Peyer's patch (tissue), 4 donors: ENCODE measurements at regions not wholly inside any gene's neighbourhood (a gene's known extent, or its start where the extent isn't known, plus 50 kb on each side); places are given as distances from the start of the nearest gene placed in this dataset.

Experiments used
- CTCF ChIP-seq, 6 experiments: fragments of 450-650 bp in 4 of 6; fragments of 200-600 bp in 2 of 6; sonication (generic) in 1 of 6; IDR thresholded peaks; one replicate each; pipeline ENCODE4 v1.5.1; 2017 to 2019; ENCODE audit warnings: antibody characterized with exemption in 6 of 6, mild to moderate bottlenecking in 3 of 6, moderate library complexity in 1 of 6
- POLR2A ChIP-seq, 2 donors: fragments of 450-650 bp; IDR thresholded peaks; one replicate each; pipeline ENCODE4 v1.5.1; 2017; ENCODE audit warnings: antibody characterized with exemption in 2 of 2, mild to moderate bottlenecking in 2 of 2, moderate library complexity in 2 of 2

GRCh38 chr2:48204750-48205136 lies 109.7 kb upstream of the FOXN2 start:
- TF ChIP-seq CTCF (IDR thresholded peaks at IDR 0.05) (no peak), POLR2A (IDR thresholded peaks at IDR 0.05) (no peak)
